ENCODE measurements at regions not wholly inside any gene's neighbourhood (a gene's known extent, or its start where the extent isn't known, plus 50 kb on each side); places are given as distances from the start of the nearest gene placed in this dataset.

DNA sequence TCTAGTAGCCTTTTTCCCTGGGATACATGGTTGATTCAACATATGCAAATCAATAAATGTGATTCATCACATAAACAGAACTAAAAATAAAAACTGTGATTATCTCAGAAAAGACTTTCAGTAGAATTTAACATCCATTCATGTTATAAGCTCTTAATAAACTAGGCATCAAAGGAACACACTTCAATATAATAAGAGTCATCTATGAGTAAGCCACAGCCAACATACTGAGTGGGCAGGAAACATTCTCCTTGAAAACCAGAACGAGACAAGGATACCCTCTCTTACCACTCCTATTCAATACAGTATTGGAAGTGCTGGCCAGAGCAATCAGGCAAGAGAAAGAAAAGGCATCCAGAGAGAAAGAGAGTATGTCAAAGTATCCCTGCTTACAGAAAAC lies 239.9 kb downstream of the ATPSCKMT start:
- no peak for TF ChIP-seq CTCF (conservative IDR thresholded peaks at IDR 0.05; ENCODE audit: low read depth, low read length)
- no peak for DNase-seq (ENCODE audit: low read depth)

DNA sequence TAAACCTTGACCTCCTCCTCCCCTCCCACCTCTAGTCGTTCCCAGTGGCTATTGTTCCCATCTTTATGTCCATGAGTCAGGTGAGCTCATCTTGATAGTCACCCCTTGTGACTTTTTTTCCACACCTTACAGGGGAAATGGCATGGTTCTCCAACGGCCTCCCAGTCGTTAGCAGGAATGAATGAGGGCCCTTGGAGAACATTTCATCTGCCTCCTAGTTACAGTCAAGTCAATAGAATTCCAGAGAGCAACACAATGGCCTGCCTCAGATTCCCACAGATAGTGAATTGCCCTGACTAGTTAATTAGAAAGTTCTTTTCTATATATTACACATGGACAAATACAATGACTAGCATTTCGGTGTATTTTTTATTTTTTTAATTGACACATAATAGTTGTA lies 262.6 kb downstream of the ATPSCKMT start:
- TF ChIP-seq CTCF (conservative IDR thresholded peaks at IDR 0.05; ENCODE audit: low read depth, low read length): no peak
- H3K4me3 ChIP-seq (ENCODE audit: low read depth, low read length): no peak overlapping the region
- no peak for DNase-seq (ENCODE audit: low read depth)

More for the DNA sequence above, 239.9 kb downstream of the ATPSCKMT start:
- H3K4me3 ChIP-seq (ENCODE audit: low read depth, low read length): no peak overlapping the region

DNA sequence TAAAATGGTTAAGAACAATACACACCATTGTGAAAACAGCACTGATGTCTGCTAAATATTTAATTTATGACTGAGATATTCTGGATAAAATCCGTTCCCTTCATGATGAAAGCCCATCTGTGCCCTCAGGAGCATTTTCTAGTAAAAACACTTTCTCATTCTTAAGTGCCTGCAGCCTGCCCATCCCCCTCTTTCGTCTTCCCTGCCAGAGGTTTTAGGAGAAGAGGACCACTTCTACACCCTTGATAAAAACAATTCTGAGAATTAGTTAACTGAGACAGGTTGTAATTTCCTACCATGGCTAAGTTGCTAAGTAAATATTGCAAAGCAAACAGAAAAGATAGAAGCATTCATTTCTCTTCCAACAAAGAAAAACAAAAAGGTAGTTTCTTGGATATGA lies 272.6 kb downstream of the ATPSCKMT start:
- H3K4me3 ChIP-seq (ENCODE audit: low read depth, low read length): no peak overlapping the region
- DNase-seq (ENCODE audit: low read depth): no peak
- no peak for TF ChIP-seq CTCF (conservative IDR thresholded peaks at IDR 0.05; ENCODE audit: low read depth, low read length)

DNA sequence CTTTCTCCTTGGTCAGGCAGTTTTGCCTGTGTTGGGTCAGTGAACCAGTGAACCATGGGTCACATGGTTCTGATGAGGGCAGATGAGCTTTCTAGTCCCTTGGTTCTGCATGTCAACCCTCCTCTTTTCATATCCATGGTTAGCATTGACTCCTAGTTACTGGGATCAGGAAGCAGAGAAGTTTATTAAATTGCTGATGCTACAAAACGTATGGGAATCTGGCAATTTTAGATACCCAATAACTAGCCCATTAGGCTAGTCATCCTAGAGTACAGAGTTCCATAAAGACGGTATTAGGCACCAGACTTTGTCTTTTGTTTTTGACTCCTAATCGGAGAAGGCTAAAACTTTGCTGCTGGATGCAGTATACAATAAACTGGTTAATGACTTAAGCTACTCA lies 273.1 kb downstream of the ATPSCKMT start:
- no peak for DNase-seq (ENCODE audit: low read depth)
- H3K4me3 ChIP-seq (ENCODE audit: low read depth, low read length): no peak overlapping the region
- no peak for TF ChIP-seq CTCF (conservative IDR thresholded peaks at IDR 0.05; ENCODE audit: low read depth, low read length)

DNA sequence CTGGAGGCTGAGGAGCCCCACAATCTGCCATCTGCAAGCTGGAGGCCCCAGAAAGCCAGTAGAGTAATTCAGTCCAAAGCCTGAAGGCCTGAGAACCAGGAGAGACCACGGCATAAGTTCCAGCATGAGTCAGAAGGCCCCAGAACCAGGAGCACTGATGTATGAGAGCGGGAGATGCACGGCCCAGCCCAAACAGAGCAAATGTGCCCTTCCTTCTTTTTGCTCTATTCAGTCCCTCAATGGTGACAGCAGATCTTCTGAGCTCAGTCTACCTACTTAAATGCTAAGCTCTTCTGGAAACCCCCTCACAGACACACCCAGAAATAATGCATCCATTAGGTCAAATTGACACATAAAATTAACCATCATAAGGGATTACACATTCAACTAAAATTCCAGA lies 277.6 kb downstream of the ATPSCKMT start:
- TF ChIP-seq CTCF (conservative IDR thresholded peaks at IDR 0.05; ENCODE audit: low read depth, low read length): no peak

DNA sequence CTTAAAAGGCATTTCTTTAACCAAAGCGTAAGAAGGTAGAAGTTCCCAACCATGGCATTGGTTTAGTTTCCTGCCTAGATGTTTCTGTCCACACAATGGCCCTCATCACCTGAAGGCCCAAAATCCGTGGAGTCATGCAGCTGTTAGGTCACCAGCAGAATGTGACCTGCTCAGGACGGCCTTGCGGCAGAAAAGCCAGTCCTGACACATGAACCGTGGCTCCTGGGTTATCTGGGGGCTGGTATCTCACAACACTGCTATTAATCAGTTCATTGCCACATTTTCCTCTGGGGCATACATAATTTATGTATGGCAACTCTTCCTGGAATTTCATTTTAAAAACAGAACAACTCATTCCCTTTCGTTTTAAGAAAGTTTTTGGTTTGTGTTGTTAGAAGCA lies 278.4 kb downstream of the ATPSCKMT start:
- TF ChIP-seq CTCF (conservative IDR thresholded peaks at IDR 0.05; ENCODE audit: low read depth, low read length): no peak
- no peak overlapping the region for H3K4me3 ChIP-seq (ENCODE audit: low read depth, low read length)
- no peak for DNase-seq (ENCODE audit: low read depth)

More for the DNA sequence above, 277.6 kb downstream of the ATPSCKMT start:
- no peak overlapping the region for H3K4me3 ChIP-seq (ENCODE audit: low read depth, low read length)
- DNase-seq (ENCODE audit: low read depth): no peak

GRCh38 chr5:9958914-9959313 lies 290.8 kb downstream of the ATPSCKMT start:
- no peak for TF ChIP-seq CTCF (conservative IDR thresholded peaks at IDR 0.05; ENCODE audit: low read depth, low read length)
- H3K4me3 ChIP-seq (ENCODE audit: low read depth, low read length): no peak overlapping the region
- DNase-seq (ENCODE audit: low read depth): no peak

Measured in choroid plexus epithelial cell (primary cell).